RWPE2 (cell line): ENCODE measurements at regions not wholly inside any gene's neighbourhood (a gene's known extent, or its start where the extent isn't known, plus 50 kb on each side); places are given as distances from the start of the nearest gene placed in this dataset.

Experiments used
- ATAC-seq: fragments of 200-7000 bp; cut with Tn5 transposase; 3 replicates; pipeline ENCODE4 v1.9.1; 2021; ENCODE audit warnings: low read depth
- DNase-seq: peaks from one replicate; pipeline ENCODE4 v3.0.0-alpha.2; 2020; ENCODE audit warnings: low spot score
- H3K27ac ChIP-seq: fragments of 450-650 bp; 2 replicates; pipeline ENCODE4 v1.5.1; 2017; ENCODE audit warnings: mild to moderate bottlenecking; ENCODE audit not compliant: poor library complexity, severe bottlenecking
- H3K27me3 ChIP-seq: fragments of 250-450 bp; sonication (Bioruptor Pico); 2 replicates; pipeline ENCODE4 v1.5.1; 2021; ENCODE audit warnings: mild to moderate bottlenecking, moderate library complexity; ENCODE audit not compliant: insufficient read depth, poor library complexity, severe bottlenecking
- H3K36me3 ChIP-seq: fragments of 250-450 bp; sonication (Bioruptor Pico); 2 replicates; pipeline ENCODE4 v1.5.1; 2020; ENCODE audit warnings: low read depth, mild to moderate bottlenecking, moderate library complexity
- H3K4me1 ChIP-seq: fragments of 250-450 bp; sonication (Bioruptor Pico); 2 replicates; pipeline ENCODE4 v1.5.1; 2021; ENCODE audit warnings: mild to moderate bottlenecking, moderate library complexity; ENCODE audit not compliant: insufficient read depth, poor library complexity, severe bottlenecking
- H3K4me3 ChIP-seq: fragments of 250-450 bp; sonication (Bioruptor Pico); 2 replicates; pipeline ENCODE4 v1.5.1; 2021; ENCODE audit warnings: mild to moderate bottlenecking, moderate library complexity; ENCODE audit not compliant: severe bottlenecking
- H3K9me3 ChIP-seq: fragments of 250-450 bp; sonication (Bioruptor Pico); 2 replicates; pipeline ENCODE4 v1.5.1; 2021; ENCODE audit warnings: mild to moderate bottlenecking, moderate library complexity; ENCODE audit not compliant: severe bottlenecking
- TF ChIP-seq, protein P1 (sequence below): fragments of 450-650 bp; IDR thresholded peaks from one replicate; pipeline ENCODE4 v1.5.1; 2017; ENCODE audit warnings: mild to moderate bottlenecking, moderate library complexity; ENCODE audit not compliant: poor library complexity, severe bottlenecking

DNA sequence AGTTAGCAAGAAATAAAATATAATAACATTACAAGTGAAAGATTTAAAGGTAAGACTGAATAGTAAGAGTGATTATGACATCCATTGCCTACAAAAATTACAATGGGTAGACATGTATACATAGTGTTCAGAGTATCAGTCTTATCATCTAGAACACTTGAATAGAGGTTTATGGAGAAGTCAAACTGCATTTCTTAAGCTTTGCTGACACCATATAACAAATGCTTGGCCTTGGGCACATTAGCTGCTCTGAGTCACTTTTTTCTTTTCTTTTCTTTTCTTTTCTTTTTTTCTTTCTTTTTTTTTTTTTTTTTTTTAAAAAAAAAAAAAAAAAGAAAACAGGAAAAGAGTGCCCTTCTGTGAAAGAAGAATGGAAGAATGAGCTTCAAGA, 220.0 kb downstream of the SPCS3 start:
- DNase-seq (no peak), ATAC-seq (no peak)
- no peak overlapping the region for H3K27ac ChIP-seq

DNA sequence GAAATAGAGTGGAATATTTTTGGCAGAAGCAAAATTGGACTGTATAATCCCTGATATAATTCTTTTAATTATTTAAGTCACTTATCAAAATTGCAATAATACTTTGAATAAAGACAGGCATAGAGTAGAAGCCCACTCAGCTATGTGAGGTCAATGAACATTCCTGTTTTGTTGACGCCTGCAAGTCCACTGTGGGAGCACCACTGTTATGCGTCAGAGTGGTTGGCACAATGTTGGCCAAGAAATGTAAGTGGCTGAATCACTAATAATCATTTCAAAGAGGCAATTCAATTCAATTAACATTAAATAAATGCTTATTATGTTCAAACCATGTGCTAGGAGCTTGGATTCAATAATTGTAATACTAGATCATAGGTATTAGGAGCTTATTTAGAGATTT, 221.0 kb downstream of the SPCS3 start:
- ATAC-seq (no peak), DNase-seq (no peak)
- Histone ChIP-seq H3K27ac (no peak overlapping the region), H3K4me3 (no peak overlapping the region), H3K9me3 (no peaks in the 10 kb centered on the region), H3K27me3 (no peaks in the 10 kb centered on the region), H3K36me3 (no peaks in the 10 kb centered on the region), H3K4me1 (peaks cover 16% of the 10 kb centered on the region)
- TF ChIP-seq, protein P1, sequence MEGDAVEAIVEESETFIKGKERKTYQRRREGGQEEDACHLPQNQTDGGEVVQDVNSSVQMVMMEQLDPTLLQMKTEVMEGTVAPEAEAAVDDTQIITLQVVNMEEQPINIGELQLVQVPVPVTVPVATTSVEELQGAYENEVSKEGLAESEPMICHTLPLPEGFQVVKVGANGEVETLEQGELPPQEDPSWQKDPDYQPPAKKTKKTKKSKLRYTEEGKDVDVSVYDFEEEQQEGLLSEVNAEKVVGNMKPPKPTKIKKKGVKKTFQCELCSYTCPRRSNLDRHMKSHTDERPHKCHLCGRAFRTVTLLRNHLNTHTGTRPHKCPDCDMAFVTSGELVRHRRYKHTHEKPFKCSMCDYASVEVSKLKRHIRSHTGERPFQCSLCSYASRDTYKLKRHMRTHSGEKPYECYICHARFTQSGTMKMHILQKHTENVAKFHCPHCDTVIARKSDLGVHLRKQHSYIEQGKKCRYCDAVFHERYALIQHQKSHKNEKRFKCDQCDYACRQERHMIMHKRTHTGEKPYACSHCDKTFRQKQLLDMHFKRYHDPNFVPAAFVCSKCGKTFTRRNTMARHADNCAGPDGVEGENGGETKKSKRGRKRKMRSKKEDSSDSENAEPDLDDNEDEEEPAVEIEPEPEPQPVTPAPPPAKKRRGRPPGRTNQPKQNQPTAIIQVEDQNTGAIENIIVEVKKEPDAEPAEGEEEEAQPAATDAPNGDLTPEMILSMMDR = no peak

More for the DNA sequence above, 220.0 kb downstream of the SPCS3 start:
- Histone ChIP-seq H3K4me3 (no peak overlapping the region), H3K27me3 (no peaks in the 10 kb centered on the region), H3K4me1 (peaks cover 16% of the 10 kb centered on the region), H3K36me3 (no peaks in the 10 kb centered on the region), H3K9me3 (no peaks in the 10 kb centered on the region)
- TF ChIP-seq, protein P1 = no peak

DNA sequence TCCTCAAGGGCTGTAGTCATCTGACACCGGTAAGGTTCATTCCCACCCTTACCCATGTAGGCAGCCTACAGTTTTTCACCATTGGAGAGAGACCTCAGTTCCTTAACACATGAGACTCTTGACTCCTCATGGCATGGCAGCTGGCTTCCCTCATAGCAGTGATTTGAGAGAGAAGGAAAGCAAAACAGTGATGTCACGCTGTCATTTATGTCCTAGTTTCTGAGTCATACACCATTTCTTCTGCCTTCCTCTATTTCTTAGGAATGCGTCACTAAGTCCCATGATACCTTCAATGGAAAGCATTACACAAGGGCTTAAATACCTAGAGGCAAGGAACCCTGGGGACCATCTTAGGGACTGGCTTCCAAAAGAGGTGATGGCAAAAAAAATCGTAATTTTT, 226.1 kb downstream of the SPCS3 start:
- Histone ChIP-seq H3K36me3 (no peaks in the 10 kb centered on the region), H3K27ac (no peak overlapping the region), H3K4me3 (no peak overlapping the region), H3K4me1 (peaks cover 18% of the 10 kb centered on the region), H3K27me3 (no peaks in the 10 kb centered on the region), H3K9me3 (no peaks in the 10 kb centered on the region)
- TF ChIP-seq, protein P1 = no peak
- DNase-seq = no peak
- no peak for ATAC-seq

DNA sequence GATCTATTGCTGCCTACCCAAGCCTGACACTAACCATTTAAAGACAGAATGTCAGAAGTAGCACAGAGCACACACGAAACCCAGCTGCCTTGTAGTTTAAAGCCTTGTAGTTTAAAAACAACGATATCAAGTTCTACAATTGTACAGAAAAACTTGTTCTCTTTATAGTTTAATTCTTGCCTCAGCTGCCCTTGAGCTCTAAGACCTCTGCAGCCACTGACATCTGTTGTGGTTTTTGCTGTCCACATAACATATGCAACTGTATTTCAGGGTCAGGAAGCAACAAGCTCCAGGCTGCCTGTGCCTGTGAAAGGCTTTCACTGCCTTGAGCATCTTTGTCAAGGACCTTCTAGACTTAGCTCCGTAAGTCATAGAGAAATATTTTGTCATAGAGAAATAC, 227.2 kb downstream of the SPCS3 start:
- Histone ChIP-seq H3K4me3 (no peak overlapping the region), H3K9me3 (no peaks in the 10 kb centered on the region), H3K27me3 (no peaks in the 10 kb centered on the region), H3K4me1 (peaks cover 12% of the 10 kb centered on the region), H3K27ac (no peak overlapping the region), H3K36me3 (no peaks in the 10 kb centered on the region)
- DNase-seq (no peak), ATAC-seq (no peak)
- TF ChIP-seq, protein P1 = no peak

DNA sequence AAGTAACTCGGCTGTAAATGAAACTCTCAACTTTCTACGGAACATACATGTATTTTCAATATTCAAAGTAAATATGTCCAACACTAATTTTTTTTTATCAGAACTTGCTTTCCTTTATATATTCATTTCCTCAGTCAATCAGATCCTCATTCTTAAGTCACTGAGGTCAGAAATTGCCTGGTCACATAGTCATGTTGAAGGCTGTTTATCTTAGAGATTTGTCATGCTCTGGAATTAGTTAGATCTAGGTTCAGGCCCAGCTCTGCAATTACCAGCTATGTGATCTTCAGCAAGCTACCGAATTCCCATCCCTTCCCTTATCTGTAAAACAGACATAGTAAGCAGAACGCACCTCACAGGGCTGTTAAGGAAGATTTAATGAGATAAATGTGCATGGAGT, 228.8 kb downstream of the SPCS3 start:
- peaks cover 12% of the 10 kb centered on the region for H3K4me1 ChIP-seq
- ATAC-seq = no peak
- no peaks in the 10 kb centered on the region for H3K27me3 ChIP-seq
- H3K4me3 ChIP-seq = no peak overlapping the region
- TF ChIP-seq, protein P1 = no peak
- no peaks in the 10 kb centered on the region for H3K36me3 ChIP-seq
- no peaks in the 10 kb centered on the region for H3K9me3 ChIP-seq
- no peak for DNase-seq
- no peak overlapping the region for H3K27ac ChIP-seq
